Liver (tissue), 3 donors: ENCODE measurements at regions not wholly inside any gene's neighbourhood (a gene's known extent, or its start where the extent isn't known, plus 50 kb on each side); places are given as distances from the start of the nearest gene placed in this dataset.

Experiments
- ATF3 ChIP-seq: IDR thresholded peaks from 2 replicates; pipeline ENCODE4 v1.6.1; 2016; ENCODE audit warnings: antibody characterized with exemption
- CTCF ChIP-seq: fragments of 150-350 bp; IDR thresholded peaks from 2 replicates; pipeline ENCODE4 v1.5.1; 2017; ENCODE audit warnings: improper control_type of control experiment, low read depth, low read length; ENCODE audit not compliant: missing input control
- JUND ChIP-seq, 2 donors: IDR thresholded peaks; 2 replicates each; pipeline ENCODE4 v1.6.1; 2016; ENCODE audit warnings: antibody characterized with exemption in 2 of 2
- donor health status: healthy.
- donor health status: healthy.

- TF ChIP-seq ATF3 (no peak), CTCF (no peak), JUND (IDR thresholded peaks at IDR 0.05) (no peak)
Measured at GRCh38 chr3:76429581-76430177, 610.2 kb upstream of the ROBO2 start.
